Gastrocnemius medialis (tissue), 4 donors: ENCODE measurements at regions not wholly inside any gene's neighbourhood (a gene's known extent, or its start where the extent isn't known, plus 50 kb on each side); places are given as distances from the start of the nearest gene placed in this dataset.

Source experiments
- POLR2A ChIP-seq, 2 donors: fragments of 450-650 bp; IDR thresholded peaks; one replicate each; pipeline ENCODE4 v1.6.1; 2017; ENCODE audit warnings: antibody characterized with exemption in 2 of 2, mild to moderate bottlenecking in 2 of 2, moderate library complexity in 2 of 2
- TF ChIP-seq, protein P1 (sequence below), 5 experiments: fragments of 450-650 bp in 3 of 5; fragments of 200-600 bp in 2 of 5; sonication (generic) in 2 of 5; IDR thresholded peaks in 4 of 5; conservative IDR thresholded peaks in 1 of 5; 1 replicate in 4 of 5; 2 replicates in 1 of 5; pipeline ENCODE4 v1.5.1; 2016 to 2019; ENCODE audit warnings: antibody characterized with exemption in 5 of 5, mild to moderate bottlenecking in 3 of 5, moderate library complexity in 3 of 5

DNA sequence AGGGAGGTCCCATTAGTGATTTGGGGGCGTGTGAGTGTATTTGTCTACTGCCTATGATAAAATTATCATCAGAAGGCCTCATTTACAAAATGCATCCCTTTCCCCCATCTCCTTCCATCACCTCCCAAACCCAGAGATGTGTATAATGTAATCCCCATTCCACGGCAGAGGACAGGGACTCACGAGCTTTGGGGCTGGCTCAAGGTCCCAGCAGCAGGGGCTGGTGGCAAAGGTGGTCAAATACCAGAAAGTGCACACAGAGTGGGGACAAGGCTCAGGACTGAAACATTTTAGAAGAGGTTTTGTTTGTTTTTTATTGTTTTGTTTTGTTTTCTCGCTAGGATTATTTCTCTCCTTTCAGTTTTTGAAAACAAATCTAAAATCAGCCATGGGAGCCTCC lies 68.5 kb upstream of the TOP1 start:
- TF ChIP-seq, protein P1, sequence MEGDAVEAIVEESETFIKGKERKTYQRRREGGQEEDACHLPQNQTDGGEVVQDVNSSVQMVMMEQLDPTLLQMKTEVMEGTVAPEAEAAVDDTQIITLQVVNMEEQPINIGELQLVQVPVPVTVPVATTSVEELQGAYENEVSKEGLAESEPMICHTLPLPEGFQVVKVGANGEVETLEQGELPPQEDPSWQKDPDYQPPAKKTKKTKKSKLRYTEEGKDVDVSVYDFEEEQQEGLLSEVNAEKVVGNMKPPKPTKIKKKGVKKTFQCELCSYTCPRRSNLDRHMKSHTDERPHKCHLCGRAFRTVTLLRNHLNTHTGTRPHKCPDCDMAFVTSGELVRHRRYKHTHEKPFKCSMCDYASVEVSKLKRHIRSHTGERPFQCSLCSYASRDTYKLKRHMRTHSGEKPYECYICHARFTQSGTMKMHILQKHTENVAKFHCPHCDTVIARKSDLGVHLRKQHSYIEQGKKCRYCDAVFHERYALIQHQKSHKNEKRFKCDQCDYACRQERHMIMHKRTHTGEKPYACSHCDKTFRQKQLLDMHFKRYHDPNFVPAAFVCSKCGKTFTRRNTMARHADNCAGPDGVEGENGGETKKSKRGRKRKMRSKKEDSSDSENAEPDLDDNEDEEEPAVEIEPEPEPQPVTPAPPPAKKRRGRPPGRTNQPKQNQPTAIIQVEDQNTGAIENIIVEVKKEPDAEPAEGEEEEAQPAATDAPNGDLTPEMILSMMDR (IDR thresholded peaks at IDR 0.05 in 4 of 5, conservative IDR thresholded peaks at IDR 0.05 in 1 of 5): no peak
- no peak for TF ChIP-seq POLR2A (IDR thresholded peaks at IDR 0.05)
